Keratinocyte (primary cell): ENCODE measurements at regions not wholly inside any gene's neighbourhood (a gene's known extent, or its start where the extent isn't known, plus 50 kb on each side); places are given as distances from the start of the nearest gene placed in this dataset.

Experiments
- CTCF ChIP-seq, 3 experiments: IDR thresholded peaks in 1 of 3; conservative IDR thresholded peaks in 1 of 3; optimal IDR thresholded peaks in 1 of 3; 2 replicates in 2 of 3; 3 replicates in 1 of 3; pipeline versions ENCODE3 to v1.5.1; 2011; ENCODE audit warnings: low read length in 3 of 3, mild to moderate bottlenecking in 3 of 3, moderate library complexity in 2 of 3, control low read depth in 1 of 3, inconsistent platforms in 1 of 3; ENCODE audit not compliant: insufficient read depth in 2 of 3; ENCODE audit errors: extremely low read depth in 1 of 3
- EZH2 ChIP-seq: IDR thresholded peaks from one replicate; pipeline ENCODE4 v1.6.1; 2012; ENCODE audit warnings: inconsistent platforms, mild to moderate bottlenecking, low read length, moderate library complexity

GRCh38 chr2:21489080-21489479 is 365.3 kb downstream of the TDRD15 start:
- TF ChIP-seq EZH2, result no peak
- no peak for TF ChIP-seq CTCF (optimal IDR thresholded peaks at IDR 0.05 in 1 of 3, IDR thresholded peaks at IDR 0.05 in 1 of 3, conservative IDR thresholded peaks at IDR 0.05 in 1 of 3; ENCODE audit: extremely low read depth in 1 of 3, insufficient read depth in 2 of 3, low read length in 3 of 3)
